Stimulated activated CD4-positive, alpha-beta T cell treated with anti-CD3 and anti-CD28 coated beads, Interleukin-2, amount 100 ng/mL, for 48 hours (primary cell): ENCODE measurements at regions not wholly inside any gene's neighbourhood (a gene's known extent, or its start where the extent isn't known, plus 50 kb on each side); places are given as distances from the start of the nearest gene placed in this dataset.

Source experiments
- DNase-seq, 2 donors: peaks; one replicate each; pipeline ENCODE4 v3.0.0-alpha.2; 2020

DNA sequence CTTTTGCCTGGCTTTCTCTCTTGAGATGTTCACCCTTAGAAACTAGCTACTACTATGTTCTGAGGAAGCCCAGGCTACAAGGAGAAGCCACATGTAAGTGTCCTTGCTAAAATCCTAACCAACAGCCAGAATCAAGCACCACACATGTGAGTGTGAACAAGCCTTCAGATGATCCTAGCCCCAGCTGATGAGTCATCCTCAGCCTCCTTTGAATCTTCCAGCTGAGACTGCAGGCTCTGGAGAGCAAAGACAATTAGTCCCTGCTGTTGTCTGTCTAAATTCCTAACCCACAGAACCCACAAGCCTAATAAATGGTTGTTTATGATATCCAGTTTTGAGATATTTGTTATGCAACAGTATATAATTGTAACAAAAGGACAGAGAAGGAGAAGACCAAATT, 92.8 kb upstream of the TAC1 start:
- DNase-seq = no peak

DNA sequence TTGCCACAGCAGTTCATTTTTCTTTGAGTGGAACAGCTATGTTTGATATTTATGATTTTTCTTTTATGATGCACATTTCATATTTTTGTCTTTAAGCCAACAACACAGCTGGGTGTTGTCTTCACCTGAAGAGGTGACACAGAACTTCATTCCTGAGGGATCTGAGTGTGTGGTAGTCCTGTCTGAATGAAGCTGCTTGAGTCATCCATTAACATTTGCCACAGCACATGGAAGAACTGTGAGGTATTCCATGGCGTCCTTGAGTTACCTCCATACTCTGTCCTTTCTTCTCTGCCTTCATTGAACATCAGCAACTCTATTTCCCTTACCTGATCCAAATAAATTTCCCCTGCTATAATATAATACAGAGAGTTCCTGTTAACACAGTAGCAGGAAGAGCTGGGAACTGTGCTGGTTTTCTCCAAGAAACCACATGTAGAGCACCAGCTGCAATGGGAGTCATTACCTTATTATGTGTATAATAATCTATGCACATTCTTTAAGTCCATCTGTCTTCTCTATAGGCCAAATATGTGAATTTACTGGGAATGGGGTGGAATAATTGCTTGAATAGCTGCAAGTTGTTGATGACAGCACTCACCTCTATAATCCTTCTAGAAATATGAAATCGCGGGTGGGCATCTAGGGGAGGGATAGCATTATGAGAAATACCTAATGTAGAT, 72.4 kb upstream of the TAC1 start:
- DNase-seq = no peak

DNA sequence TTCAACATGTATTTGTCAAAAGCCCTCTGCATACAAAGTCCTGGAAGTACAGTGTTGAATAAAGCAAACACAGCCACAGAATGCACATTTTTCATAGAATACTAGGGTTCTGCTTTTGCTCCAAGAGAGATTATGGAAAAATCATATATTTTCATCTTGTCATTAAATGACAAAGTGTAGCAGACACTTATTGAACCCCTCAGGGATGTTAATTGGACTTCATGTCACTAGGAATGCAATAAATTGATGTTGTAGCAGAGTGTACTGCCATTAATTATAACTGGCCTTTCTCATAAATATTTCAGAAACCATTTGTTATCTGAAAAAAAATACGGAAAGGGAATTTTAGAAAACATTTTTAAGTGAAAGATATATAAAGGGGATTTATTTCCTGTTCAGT, 64.5 kb upstream of the TAC1 start:
- no peak for DNase-seq

DNA sequence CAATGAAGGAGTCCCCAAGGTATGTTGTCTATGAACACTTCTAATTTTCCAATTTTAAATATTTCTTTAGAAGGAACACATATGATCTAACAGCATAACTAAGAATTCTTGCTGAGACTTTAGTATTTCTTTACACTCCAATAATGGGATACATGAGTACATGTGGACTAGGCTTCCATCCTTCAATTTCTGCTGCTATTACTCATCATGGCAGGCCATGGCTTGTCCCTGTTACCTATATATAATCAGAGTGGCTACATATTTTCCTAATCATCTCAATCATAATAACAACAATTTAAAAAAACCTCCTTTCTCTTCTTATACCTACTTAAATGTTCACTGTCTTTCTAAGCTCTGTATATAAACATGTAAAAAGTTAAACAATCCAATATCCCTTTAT, 60.3 kb upstream of the TAC1 start:
- no peak for DNase-seq

DNA sequence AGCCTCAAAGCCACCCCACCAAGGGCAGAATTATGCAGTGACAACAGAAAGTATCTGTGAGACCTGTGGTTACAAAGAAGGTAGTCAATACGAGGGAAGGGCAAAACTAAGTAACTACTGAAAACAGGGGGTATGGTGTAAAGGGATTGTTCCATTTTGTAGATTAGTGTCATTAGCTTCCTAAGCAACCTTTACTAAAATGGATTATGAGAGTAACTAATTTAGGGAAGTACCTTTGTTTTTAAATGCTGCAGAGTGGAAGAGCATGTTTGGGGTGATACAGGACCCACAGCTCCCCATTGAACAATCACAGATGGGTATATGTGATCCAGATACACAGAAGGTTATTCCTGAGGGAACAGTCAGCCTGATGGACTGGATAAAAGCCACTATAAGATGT, 51.3 kb upstream of the TAC1 start:
- DNase-seq = no peak
